ENCODE measurements at regions not wholly inside any gene's neighbourhood (a gene's known extent, or its start where the extent isn't known, plus 50 kb on each side); places are given as distances from the start of the nearest gene placed in this dataset.

DNA sequence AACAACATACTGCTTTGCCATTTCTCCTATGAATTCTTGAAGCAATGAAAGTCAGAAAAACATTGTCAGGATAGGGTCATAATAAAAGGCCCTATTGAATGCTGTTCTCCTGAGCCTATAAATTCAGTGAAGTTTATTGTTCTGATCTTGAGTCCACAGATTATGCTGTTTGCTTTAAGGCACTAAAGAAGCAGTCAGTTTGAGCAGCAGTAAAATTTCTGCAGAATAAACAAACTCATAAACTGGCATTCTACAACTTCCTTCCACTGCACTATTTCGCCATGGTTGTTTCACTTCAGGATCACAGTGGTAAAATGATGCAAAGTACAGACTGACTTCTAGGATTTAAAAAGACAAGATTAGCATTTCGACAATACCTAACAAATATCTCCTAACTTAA, 503.2 kb downstream of the SH2D4B start:
- POLR2A ChIA-PET (ENCODE audit: unreplicated experiment) = no interaction called here
- H2BK120ac ChIP-seq (ENCODE audit: low read depth, low read length) = no peak overlapping the region
- no peak overlapping the region for H2BK20ac ChIP-seq (ENCODE audit: low read depth, low read length)
- no peak overlapping the region for H3K9ac ChIP-seq (ENCODE audit: low read depth, low read length)
- BruUV-seq (replicated peaks) = no TSS peak
- peaks cover 3% of the 10 kb centered on the region; the same call in 1 of the 2 replicates for H3K9me3 ChIP-seq (ENCODE audit: control insufficient read depth, insufficient read depth, low read length)
- no CpG with 5 or more reads among the region's 2 CpGs for WGBS, 2 experiments (ENCODE audit: extremely low coverage in 2 of 2, insufficient read length in 1 of 2)
- in situ Hi-C loops (cut with MboI; ENCODE audit: low sequenced_read_pairs) = no loop called here
- no peaks in the 10 kb centered on the region for H3K36me3 ChIP-seq (ENCODE audit: control insufficient read depth, insufficient read depth, low read length)
- H4K5ac ChIP-seq (ENCODE audit: low read depth, low read length) = no peak overlapping the region
- H4K8ac ChIP-seq (ENCODE audit: low read depth in 2 of 2, low read length in 2 of 2) = no peak overlapping the region
- TF ChIP-seq NFE2L2 (IDR thresholded peaks at IDR 0.05; ENCODE audit: low read depth, low read length) (no peak), BHLHE40 (IDR thresholded peaks at IDR 0.05; ENCODE audit: low read depth, low read length) (no peak), RAD21 (IDR thresholded peaks at IDR 0.05; ENCODE audit: low read length) (no peak), MAFK (IDR thresholded peaks at IDR 0.05; ENCODE audit: low read depth, low read length) (no peak), CEBPB (IDR thresholded peaks at IDR 0.05; ENCODE audit: low read depth, low read length) (no peak), FOS (IDR thresholded peaks at IDR 0.05; ENCODE audit: low read depth, low read length) (no peak), MXI1 (IDR thresholded peaks at IDR 0.05; ENCODE audit: borderline replicate concordance, low read depth, low read length) (no peak), RFX5 (IDR thresholded peaks at IDR 0.05; ENCODE audit: low read depth, low read length) (no peak), CHD1 (IDR thresholded peaks at IDR 0.05; ENCODE audit: low read depth, low read length) (no peak), RCOR1 (IDR thresholded peaks at IDR 0.05; ENCODE audit: insufficient replicate concordance, low read length) (no peak)
- TF ChIP-seq, protein P1, sequence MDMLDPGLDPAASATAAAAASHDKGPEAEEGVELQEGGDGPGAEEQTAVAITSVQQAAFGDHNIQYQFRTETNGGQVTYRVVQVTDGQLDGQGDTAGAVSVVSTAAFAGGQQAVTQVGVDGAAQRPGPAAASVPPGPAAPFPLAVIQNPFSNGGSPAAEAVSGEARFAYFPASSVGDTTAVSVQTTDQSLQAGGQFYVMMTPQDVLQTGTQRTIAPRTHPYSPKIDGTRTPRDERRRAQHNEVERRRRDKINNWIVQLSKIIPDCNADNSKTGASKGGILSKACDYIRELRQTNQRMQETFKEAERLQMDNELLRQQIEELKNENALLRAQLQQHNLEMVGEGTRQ (IDR thresholded peaks at IDR 0.05; ENCODE audit: low read depth, low read length) = no peak
- TF ChIP-seq, protein P2, sequence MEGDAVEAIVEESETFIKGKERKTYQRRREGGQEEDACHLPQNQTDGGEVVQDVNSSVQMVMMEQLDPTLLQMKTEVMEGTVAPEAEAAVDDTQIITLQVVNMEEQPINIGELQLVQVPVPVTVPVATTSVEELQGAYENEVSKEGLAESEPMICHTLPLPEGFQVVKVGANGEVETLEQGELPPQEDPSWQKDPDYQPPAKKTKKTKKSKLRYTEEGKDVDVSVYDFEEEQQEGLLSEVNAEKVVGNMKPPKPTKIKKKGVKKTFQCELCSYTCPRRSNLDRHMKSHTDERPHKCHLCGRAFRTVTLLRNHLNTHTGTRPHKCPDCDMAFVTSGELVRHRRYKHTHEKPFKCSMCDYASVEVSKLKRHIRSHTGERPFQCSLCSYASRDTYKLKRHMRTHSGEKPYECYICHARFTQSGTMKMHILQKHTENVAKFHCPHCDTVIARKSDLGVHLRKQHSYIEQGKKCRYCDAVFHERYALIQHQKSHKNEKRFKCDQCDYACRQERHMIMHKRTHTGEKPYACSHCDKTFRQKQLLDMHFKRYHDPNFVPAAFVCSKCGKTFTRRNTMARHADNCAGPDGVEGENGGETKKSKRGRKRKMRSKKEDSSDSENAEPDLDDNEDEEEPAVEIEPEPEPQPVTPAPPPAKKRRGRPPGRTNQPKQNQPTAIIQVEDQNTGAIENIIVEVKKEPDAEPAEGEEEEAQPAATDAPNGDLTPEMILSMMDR (conservative IDR thresholded peaks at IDR 0.05; ENCODE audit: low read depth, low read length) = no peak
- H3K23ac ChIP-seq (ENCODE audit: low read depth, low read length) = no peak overlapping the region
- H3K27ac ChIP-seq (ENCODE audit: insufficient read depth, low read length) = no peak overlapping the region
- no peak overlapping the region for H4K91ac ChIP-seq (ENCODE audit: insufficient read depth, low read depth, low read length)
- no peak overlapping the region for H3K4me3 ChIP-seq (ENCODE audit: insufficient read depth, low read depth, low read length)
- DNase-seq (no peak), ATAC-seq (ENCODE audit: low read depth) (no peak)
- H2AK5ac ChIP-seq (ENCODE audit: low read depth, low read length) = no peak overlapping the region
- no peak overlapping the region for H3K56ac ChIP-seq (ENCODE audit: extremely low read depth, insufficient read depth, low read length)
- no peak overlapping the region for H2BK15ac ChIP-seq (ENCODE audit: low read depth, low read length)
- intact Hi-C loops (cut with micrococcal nuclease) = no loop called here
- no peaks in the 10 kb centered on the region for H3K9me1 ChIP-seq (ENCODE audit: insufficient read depth, low read length)
- no peak overlapping the region for H2AK9ac ChIP-seq (replicated peaks; ENCODE audit: low read depth, low read length, poor library complexity)
- no peak overlapping the region for H3K14ac ChIP-seq (replicated peaks; ENCODE audit: low read depth, low read length)
- dilution Hi-C loops (cut with HindIII; ENCODE audit: low sequenced_read_pairs, unreplicated experiment) = no loop called here
- H3K4me2 ChIP-seq (ENCODE audit: low read depth, low read length) = no peak overlapping the region
- H3K4me1 ChIP-seq (ENCODE audit: control insufficient read depth, insufficient read depth, low read length) = no peaks in the 10 kb centered on the region
- no peaks in the 10 kb centered on the region for H4K20me1 ChIP-seq (ENCODE audit: insufficient read depth, low read length)
- H3K79me1 ChIP-seq (ENCODE audit: low read depth in 1 of 2, low read length in 2 of 2) = no peaks in the 10 kb centered on the region
- no peak overlapping the region for H2BK5ac ChIP-seq (ENCODE audit: low read depth, low read length, poor library complexity, severe bottlenecking)
- no peaks in the 10 kb centered on the region for H3K27me3 ChIP-seq (ENCODE audit: control insufficient read depth, insufficient read depth, low read length)
- H3K4ac ChIP-seq (ENCODE audit: low read depth, low read length) = no peak overlapping the region
- CTCF ChIA-PET = no interaction called here
- no peak overlapping the region for H3K18ac ChIP-seq (ENCODE audit: low read depth, low read length)
- H2AFZ ChIP-seq (replicated peaks; ENCODE audit: low read length, poor library complexity) = no peak overlapping the region

Data from IMR-90 (cell line).